Stomach (tissue), 8 donors: ENCODE measurements at regions not wholly inside any gene's neighbourhood (a gene's known extent, or its start where the extent isn't known, plus 50 kb on each side); places are given as distances from the start of the nearest gene placed in this dataset.

ENCODE experiments used
- DNase-seq, 2 donors: peaks; one replicate each; pipeline versions ENCODE4 v3.0.0 to v3.0.0-alpha.2; 2013 to 2019
- H3K27ac ChIP-seq, 5 donors: fragments of 200-600 bp in 4 of 5; sonication (generic) in 4 of 5; one replicate each; pipeline ENCODE4 v1.5.1; 2013 to 2019; ENCODE audit warnings: mild to moderate bottlenecking in 1 of 5, moderate library complexity in 1 of 5
- H3K27me3 ChIP-seq, 3 donors: fragments of 200-600 bp; sonication (generic); one replicate each; pipeline ENCODE4 v1.5.1; 2017 to 2019; ENCODE audit warnings: mixed run types in 1 of 3
- H3K36me3 ChIP-seq, 4 donors: fragments of 200-600 bp; sonication (generic); 1 replicate in 3 of 4; 2 replicates in 1 of 4; pipeline ENCODE4 v1.5.1; 2016 to 2019
- H3K4me1 ChIP-seq, 4 donors: fragments of 200-600 bp; sonication (generic); one replicate each; pipeline ENCODE4 v1.5.1; 2016 to 2019
- H3K4me3 ChIP-seq, 4 donors: fragments of 200-600 bp; sonication (generic) in 3 of 4; one replicate each; pipeline ENCODE4 v1.5.1; 2016 to 2019; ENCODE audit warnings: mild to moderate bottlenecking in 1 of 4
- H3K9me3 ChIP-seq, 4 donors: fragments of 200-600 bp; sonication (generic); one replicate each; pipeline ENCODE4 v1.5.1; 2016 to 2019
- CTCF ChIP-seq, 7 experiments: fragments of 450-650 bp in 4 of 7; fragments of 200-600 bp in 3 of 7; sonication (generic) in 3 of 7; IDR thresholded peaks; one replicate each; pipeline ENCODE4 v1.5.1; 2016 to 2019; ENCODE audit warnings: antibody characterized with exemption in 7 of 7, control low read depth in 2 of 7, mild to moderate bottlenecking in 1 of 7
- EP300 ChIP-seq: sonication (generic); formaldehyde crosslinking; IDR thresholded peaks from one replicate; pipeline ENCODE4 v1.6.1; 2017; ENCODE audit warnings: antibody characterized with exemption
- POLR2A ChIP-seq, 4 donors: fragments of 450-650 bp; IDR thresholded peaks; one replicate each; pipeline ENCODE4 v1.6.1; 2016; ENCODE audit warnings: antibody characterized with exemption in 4 of 4, control low read depth in 2 of 4, mild to moderate bottlenecking in 1 of 4, moderate library complexity in 1 of 4
- POLR2AphosphoS5 ChIP-seq, 3 donors: sonication (generic); formaldehyde crosslinking; IDR thresholded peaks; one replicate each; pipeline ENCODE4 v1.6.1; 2016; ENCODE audit warnings: antibody characterized with exemption in 3 of 3
- WGBS, 5 donors: extraction: QIAGEN DNeasy Blood & Tissue Kit in 3 of 5; methylation state at CpG; one replicate each; pipeline versions ENCODE4 v1.1.5 to v1.1.7; 2013 to 2018; 5-methylcytosine and 5-hydroxymethylcytosine counted together
- intact Hi-C: fragments of 100-400 bp; cut with DNase I; formaldehyde crosslinking; loops from one replicate; pipeline ENCODE4 v1.15.1; 2023; ENCODE audit warnings: low total_unique reads
- donor health status: healthy with polysubstance abuse.
- donor health status: Bipolar disorder and iron deficiency.
- donor health status: healthy.

- intact Hi-C loops = no loop called here
- Histone ChIP-seq H3K27ac (no peak overlapping the region), H3K4me3 (no peak overlapping the region), H3K4me1 (no peaks in the 10 kb centered on the region), H3K27me3 (no peaks in the 10 kb centered on the region), H3K36me3 (no peaks in the 10 kb centered on the region), H3K9me3 (no peaks in the 10 kb centered on the region)
- peak in 1 of 2 donors; percentile 5 for DNase-seq
- WGBS, 5 donors = 50 to 78% (median 68%) methylated on average over 7 of the region's 7 CpGs
- TF ChIP-seq EP300 = no peak
- TF ChIP-seq POLR2AphosphoS5 (IDR thresholded peaks at IDR 0.05) = no peak
- TF ChIP-seq CTCF (IDR thresholded peaks at IDR 0.05) = no peak
- TF ChIP-seq POLR2A (IDR thresholded peaks at IDR 0.05) = no peak
Observed at GRCh38 chrX:94908171-94908570, 1234.2 kb downstream of the FAM133A start.

GRCh38 chrX:94908648-94909047 is 1234.6 kb downstream of the FAM133A start:
- intact Hi-C loops = no loop called here
- Histone ChIP-seq H3K36me3 (no peaks in the 10 kb centered on the region), H3K27me3 (no peaks in the 10 kb centered on the region), H3K4me3 (no peak overlapping the region), H3K4me1 (no peaks in the 10 kb centered on the region), H3K9me3 (no peaks in the 10 kb centered on the region), H3K27ac (no peak overlapping the region)
- no peak for DNase-seq
- TF ChIP-seq CTCF (IDR thresholded peaks at IDR 0.05) = no peak
- no peak for TF ChIP-seq POLR2AphosphoS5 (IDR thresholded peaks at IDR 0.05)
- no peak for TF ChIP-seq POLR2A (IDR thresholded peaks at IDR 0.05)
- TF ChIP-seq EP300 = no peak
- WGBS, 5 donors = 64 to 88% (median 82%) methylated on average over 7 of the region's 7 CpGs

- Histone ChIP-seq H3K9me3 (no peaks in the 10 kb centered on the region), H3K36me3 (no peaks in the 10 kb centered on the region), H3K4me1 (no peaks in the 10 kb centered on the region), H3K27ac (no peak overlapping the region), H3K4me3 (no peak overlapping the region), H3K27me3 (no peaks in the 10 kb centered on the region)
- WGBS, 5 donors = 42 to 62% (median 56%) methylated on average over 1 of the region's 1 CpG; no CpG with 5 or more reads in 1 of the 5 donors
- intact Hi-C loops = no loop called here
- TF ChIP-seq CTCF (IDR thresholded peaks at IDR 0.05) (no peak), EP300 (no peak), POLR2A (IDR thresholded peaks at IDR 0.05) (no peak), POLR2AphosphoS5 (IDR thresholded peaks at IDR 0.05) (no peak)
- DNase-seq = no peak
Observed at GRCh38 chrX:94914235-94914634, 1240.2 kb downstream of the FAM133A start.

GRCh38 chrX:94932278-94932965 is 1258.4 kb downstream of the FAM133A start:
- H3K9me3 ChIP-seq = no peaks in the 10 kb centered on the region
- intact Hi-C loops = no loop called here
- H3K4me3 ChIP-seq = no peak overlapping the region
- H3K36me3 ChIP-seq = no peaks in the 10 kb centered on the region
- no peaks in the 10 kb centered on the region for H3K4me1 ChIP-seq
- TF ChIP-seq POLR2AphosphoS5 (IDR thresholded peaks at IDR 0.05) (no peak), POLR2A (IDR thresholded peaks at IDR 0.05) (no peak), EP300 (no peak), CTCF (IDR thresholded peaks at IDR 0.05) (no peak)
- WGBS, 5 donors = 73 to 84% (median 80%) methylated on average over 3 of the region's 3 CpGs
- no peak overlapping the region for H3K27ac ChIP-seq
- no peak for DNase-seq
- H3K27me3 ChIP-seq = no peaks in the 10 kb centered on the region
